ENCODE measurements at regions not wholly inside any gene's neighbourhood (a gene's known extent, or its start where the extent isn't known, plus 50 kb on each side); places are given as distances from the start of the nearest gene placed in this dataset.

DNA sequence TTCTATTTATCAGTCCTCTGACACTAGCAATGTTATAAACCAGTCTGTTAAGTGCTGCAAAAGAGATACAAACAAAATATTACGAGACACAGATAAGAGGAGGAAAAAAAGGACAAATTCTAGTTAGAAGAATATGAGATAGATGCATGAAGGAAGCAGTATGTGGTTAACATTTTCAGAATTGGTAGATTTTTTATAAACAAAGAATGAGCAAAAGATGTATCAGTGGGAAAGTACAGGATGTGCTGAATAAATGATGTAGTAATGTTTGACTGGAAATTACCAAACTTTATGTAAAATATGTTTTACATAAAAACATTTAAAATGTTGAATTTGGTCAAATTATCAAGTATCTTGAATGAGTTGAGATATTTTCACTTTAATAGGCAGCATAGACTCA lies 574.2 kb downstream of the NUF2 start:
- ChIA-PET CTCF (ENCODE audit: unreplicated experiment) (no interaction called here), POLR2A (no interaction called here)
- no peaks in the 10 kb centered on the region for H3K9me3 ChIP-seq (ENCODE audit: low read length)
- intact Hi-C loops (cut with micrococcal nuclease; ENCODE audit: unreplicated experiment), result no loop called here
- no peaks in the 10 kb centered on the region for H3K79me2 ChIP-seq (ENCODE audit: insufficient read depth, low read depth, low read length)
- H4K20me1 ChIP-seq (ENCODE audit: insufficient read depth, low read length), result no peaks in the 10 kb centered on the region
- H3K4me1 ChIP-seq (ENCODE audit: insufficient read depth, low read length, poor library complexity, severe bottlenecking), result no peaks in the 10 kb centered on the region
- H3K4me3 ChIP-seq (ENCODE audit: low read depth, low read length, poor library complexity, severe bottlenecking), result no peak overlapping the region
- H3K9me2 ChIP-seq (ENCODE audit: insufficient read depth, low read length), result no peaks in the 10 kb centered on the region
- BruUV-seq (replicated peaks), result no TSS peak
- no peaks in the 10 kb centered on the region for H3K36me3 ChIP-seq (ENCODE audit: insufficient read depth, low read length)
- TF ChIP-seq EZH2phosphoT487 (IDR thresholded peaks at IDR 0.05; ENCODE audit: borderline replicate concordance, low read depth, low read length), result no peak
- no peak for TF ChIP-seq CTCF (conservative IDR thresholded peaks at IDR 0.05; ENCODE audit: low read length)
- no peak for DNase-seq (ENCODE audit: low spot score)
- no peak overlapping the region for H2AFZ ChIP-seq (ENCODE audit: low read length)
- no peak overlapping the region for H3K27ac ChIP-seq (ENCODE audit: low read depth, low read length, poor library complexity, severe bottlenecking)
- H3K4me2 ChIP-seq (ENCODE audit: low read length), result no peak overlapping the region

DNA sequence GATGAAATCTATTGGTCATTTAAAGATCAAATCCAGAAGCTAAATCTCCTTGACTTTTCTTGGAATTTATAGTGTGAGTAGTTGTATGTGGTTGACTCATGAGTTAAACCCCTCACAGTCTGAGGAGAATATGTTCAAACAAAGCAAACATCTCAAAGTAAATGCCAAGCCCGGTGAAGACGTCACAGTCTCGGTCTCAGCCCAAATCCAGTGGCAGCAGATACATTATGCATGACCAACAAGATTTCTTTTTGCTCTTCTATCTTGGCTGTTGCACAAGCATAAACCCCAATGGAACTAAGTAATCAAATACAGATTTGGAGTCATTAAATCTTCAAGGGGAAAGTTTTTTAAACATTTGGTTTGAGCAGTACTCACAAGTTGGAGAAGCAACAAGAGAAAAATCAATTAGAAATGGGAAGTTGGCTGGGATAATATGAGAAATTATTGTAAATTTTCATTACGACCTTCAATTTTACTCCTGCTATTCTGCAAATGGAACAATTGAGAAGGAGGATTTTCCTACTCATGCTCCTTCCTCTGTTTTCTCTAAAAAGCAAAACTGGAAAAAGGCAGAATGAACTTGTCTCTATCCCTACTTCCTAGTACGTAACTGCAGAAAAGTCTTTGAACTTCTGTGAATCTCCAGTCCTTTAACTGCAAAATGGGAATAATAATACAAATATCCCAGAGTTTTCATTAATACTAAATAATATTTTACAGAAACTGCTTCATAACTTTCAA lies 575.8 kb downstream of the NUF2 start:
- no peaks in the 10 kb centered on the region for H3K9me3 ChIP-seq (ENCODE audit: low read length)

More for the DNA sequence above, 575.8 kb downstream of the NUF2 start:
- DNase-seq (ENCODE audit: low spot score), result no peak
- no peaks in the 10 kb centered on the region for H3K79me2 ChIP-seq (ENCODE audit: insufficient read depth, low read depth, low read length)
- intact Hi-C loops (cut with micrococcal nuclease; ENCODE audit: unreplicated experiment), result no loop called here
- no peak overlapping the region for H3K4me3 ChIP-seq (ENCODE audit: low read depth, low read length, poor library complexity, severe bottlenecking)
- no peak overlapping the region for H3K4me2 ChIP-seq (ENCODE audit: low read length)
- H3K4me1 ChIP-seq (ENCODE audit: insufficient read depth, low read length, poor library complexity, severe bottlenecking), result no peaks in the 10 kb centered on the region
- ChIA-PET POLR2A (no interaction called here), CTCF (ENCODE audit: unreplicated experiment) (no interaction called here)
- H3K9me2 ChIP-seq (ENCODE audit: insufficient read depth, low read length), result no peaks in the 10 kb centered on the region
- no peak for TF ChIP-seq CTCF (conservative IDR thresholded peaks at IDR 0.05; ENCODE audit: low read length)
- no peak for TF ChIP-seq EZH2phosphoT487 (IDR thresholded peaks at IDR 0.05; ENCODE audit: borderline replicate concordance, low read depth, low read length)
- no TSS peak for BruUV-seq (replicated peaks)
- H3K36me3 ChIP-seq (ENCODE audit: insufficient read depth, low read length), result no peaks in the 10 kb centered on the region
- no peak overlapping the region for H2AFZ ChIP-seq (ENCODE audit: low read length)
- no peak overlapping the region for H3K27ac ChIP-seq (ENCODE audit: low read depth, low read length, poor library complexity, severe bottlenecking)
- H4K20me1 ChIP-seq (ENCODE audit: insufficient read depth, low read length), result no peaks in the 10 kb centered on the region
